Adrenal gland (tissue), 5 donors: ENCODE measurements at regions not wholly inside any gene's neighbourhood (a gene's known extent, or its start where the extent isn't known, plus 50 kb on each side); places are given as distances from the start of the nearest gene placed in this dataset.

Experiments used
- CTCF ChIP-seq, 6 experiments: fragments of 450-650 bp in 4 of 6; fragments of 200-600 bp in 2 of 6; sonication (generic) in 1 of 6; IDR thresholded peaks; 1 replicate in 5 of 6; 2 replicates in 1 of 6; pipeline versions ENCODE4 v1.5.1 to v1.8.0; 2016 to 2021; ENCODE audit warnings: antibody characterized with exemption in 6 of 6, mild to moderate bottlenecking in 2 of 6, moderate library complexity in 1 of 6
- POLR2A ChIP-seq, 2 donors: fragments of 450-650 bp; IDR thresholded peaks; one replicate each; pipeline ENCODE4 v1.6.1; 2017; ENCODE audit warnings: antibody characterized with exemption in 2 of 2, mild to moderate bottlenecking in 2 of 2, moderate library complexity in 1 of 2
- donor health status: DM: no; HTN: no; CAD: no.

- TF ChIP-seq CTCF (IDR thresholded peaks at IDR 0.05) (no peak), POLR2A (IDR thresholded peaks at IDR 0.05) (no peak)
Observed at GRCh38 chr4:176467001-176467400, 147.2 kb downstream of the SPCS3 start.
